Pulmonary artery endothelial cell (primary cell): ENCODE measurements at regions not wholly inside any gene's neighbourhood (a gene's known extent, or its start where the extent isn't known, plus 50 kb on each side); places are given as distances from the start of the nearest gene placed in this dataset.

ENCODE experiments used
- DNase-seq: peaks from one replicate; pipeline ENCODE4 v3.0.0-alpha.2; 2011; ENCODE audit warnings: low read depth, low spot score

DNA sequence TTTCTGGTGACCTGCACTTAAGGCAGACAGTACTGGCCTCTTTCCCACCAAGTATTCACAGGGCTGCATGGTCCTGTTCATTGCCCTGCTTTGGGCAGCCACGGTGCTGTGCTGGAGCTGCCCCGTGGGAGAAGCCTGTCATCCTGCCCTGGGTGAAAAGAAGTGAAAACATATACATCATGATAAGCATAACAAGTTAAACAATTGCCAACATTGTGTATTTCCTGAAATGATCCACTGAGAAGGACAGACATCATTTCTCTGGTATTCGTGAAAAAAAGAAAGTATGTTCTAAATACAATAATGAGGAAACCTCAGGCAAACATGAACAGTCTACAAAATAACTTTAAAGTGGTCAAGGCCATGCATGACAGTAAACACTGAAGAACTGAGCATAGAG lies 393.1 kb downstream of the TMEM135 start:
- DNase-seq = peak; percentile 17

DNA sequence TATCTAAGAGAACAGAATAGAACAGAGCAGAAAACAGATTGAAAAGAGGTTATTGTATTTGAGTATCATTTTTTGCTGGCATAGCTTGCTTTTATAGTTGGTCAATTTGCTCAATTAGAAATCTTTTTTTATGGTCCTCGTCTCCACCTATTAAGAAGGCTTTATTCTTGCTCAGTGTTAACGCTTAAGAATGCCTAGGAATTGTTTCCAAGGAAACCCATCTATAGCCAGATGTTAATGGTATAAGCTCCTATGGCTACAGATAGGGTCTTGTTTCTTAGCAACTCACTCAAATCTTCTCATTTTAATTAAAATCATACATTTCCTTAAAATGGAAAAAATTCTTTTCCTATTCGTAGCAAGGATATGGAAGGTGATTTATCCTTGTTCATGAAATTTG lies 392.3 kb downstream of the TMEM135 start:
- DNase-seq = no peak

DNA sequence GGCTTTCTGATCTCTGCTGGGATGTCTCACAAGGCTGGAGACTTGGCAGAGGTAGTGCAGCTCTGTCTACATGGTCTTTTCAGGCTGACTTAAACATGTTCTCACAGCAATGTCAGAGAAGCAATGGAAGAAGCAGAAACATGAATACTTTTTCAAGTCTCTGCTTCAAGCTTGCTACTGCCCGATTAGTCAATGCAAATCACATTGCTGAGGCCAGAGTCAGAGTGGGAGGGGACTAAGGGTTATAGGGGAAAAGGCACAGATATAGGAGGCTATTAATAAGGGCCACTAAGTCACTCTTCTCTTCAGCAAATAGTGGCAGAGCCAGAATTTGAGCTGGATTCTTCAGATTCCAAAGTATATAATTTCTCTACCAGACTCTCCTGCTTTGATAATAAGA lies 390.5 kb downstream of the TMEM135 start:
- no peak for DNase-seq

DNA sequence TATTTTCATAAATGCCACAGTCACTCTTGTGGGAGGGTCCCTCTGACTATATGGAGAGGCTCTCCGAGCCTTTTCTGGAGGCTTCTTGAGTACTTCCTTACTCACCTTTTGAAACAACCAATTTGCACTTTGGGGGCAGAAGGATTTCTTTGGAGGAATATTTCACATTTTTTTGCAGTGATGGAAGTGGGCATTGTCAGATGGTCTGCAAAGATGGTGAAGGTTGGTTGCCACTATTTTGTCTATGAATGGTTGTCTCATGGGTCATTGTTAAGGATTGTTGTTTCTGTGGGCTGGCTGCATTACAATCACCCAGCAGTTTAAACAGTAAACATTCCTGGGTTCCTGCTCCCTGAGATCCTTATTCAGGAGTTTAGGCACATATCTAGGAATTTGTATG lies 388.2 kb downstream of the TMEM135 start:
- no peak for DNase-seq

DNA sequence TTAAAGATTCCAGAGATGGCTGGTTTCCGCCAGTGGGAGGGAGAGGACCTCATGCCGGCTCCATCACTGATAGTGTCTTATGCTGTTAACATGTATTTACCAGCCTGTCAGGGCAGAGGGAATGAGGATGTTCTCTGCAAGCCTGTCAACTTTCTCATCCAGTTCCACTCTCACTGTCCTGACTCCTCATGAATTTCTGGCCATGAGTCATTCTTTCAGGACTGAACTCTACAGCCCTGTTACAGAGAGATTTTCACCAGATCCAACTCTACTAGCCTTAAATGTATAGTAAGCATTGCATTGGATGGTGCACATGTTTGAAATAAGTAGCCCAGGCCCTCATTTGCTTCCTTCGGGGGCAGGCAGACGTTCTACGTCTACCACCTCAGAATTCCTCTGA lies 387.7 kb downstream of the TMEM135 start:
- DNase-seq = no peak

DNA sequence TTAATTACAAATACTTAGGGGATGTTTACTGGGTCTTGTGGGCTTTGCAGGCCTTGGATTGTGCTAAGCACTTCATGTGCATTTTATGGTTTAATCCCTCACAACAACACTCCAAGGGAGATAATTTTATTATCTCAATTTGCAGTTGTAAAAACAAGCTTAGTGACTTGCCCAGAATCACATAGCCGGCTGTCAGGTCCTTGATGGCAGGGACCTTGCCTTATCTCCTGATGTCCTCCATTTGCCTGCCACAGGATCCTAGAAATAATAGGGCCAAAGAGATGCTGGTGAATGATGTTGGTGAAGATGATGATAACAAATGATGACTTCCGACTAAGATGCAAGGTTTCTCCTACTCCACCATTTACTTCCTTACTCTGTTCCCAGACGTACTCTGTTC lies 385.4 kb downstream of the TMEM135 start:
- no peak for DNase-seq

DNA sequence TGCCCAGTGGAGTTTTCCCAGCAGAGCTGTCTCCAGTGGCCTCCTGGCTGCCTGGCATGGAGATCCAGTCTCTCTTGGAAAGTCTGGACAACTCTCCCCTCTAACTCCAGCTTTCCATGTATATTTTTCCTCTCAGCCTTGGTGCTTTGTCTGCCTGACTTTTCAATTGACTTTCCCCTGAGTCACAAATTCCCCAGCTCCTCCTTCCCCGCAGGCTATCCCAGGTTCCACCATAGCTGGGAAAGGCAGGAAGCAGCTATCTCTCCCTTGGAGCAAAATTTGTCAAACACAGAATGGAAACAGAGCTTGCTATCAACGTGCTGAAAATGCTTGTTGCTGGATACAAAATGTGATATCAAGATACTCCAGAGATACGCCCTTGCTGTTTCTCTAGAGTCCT lies 384.8 kb downstream of the TMEM135 start:
- no peak for DNase-seq

DNA sequence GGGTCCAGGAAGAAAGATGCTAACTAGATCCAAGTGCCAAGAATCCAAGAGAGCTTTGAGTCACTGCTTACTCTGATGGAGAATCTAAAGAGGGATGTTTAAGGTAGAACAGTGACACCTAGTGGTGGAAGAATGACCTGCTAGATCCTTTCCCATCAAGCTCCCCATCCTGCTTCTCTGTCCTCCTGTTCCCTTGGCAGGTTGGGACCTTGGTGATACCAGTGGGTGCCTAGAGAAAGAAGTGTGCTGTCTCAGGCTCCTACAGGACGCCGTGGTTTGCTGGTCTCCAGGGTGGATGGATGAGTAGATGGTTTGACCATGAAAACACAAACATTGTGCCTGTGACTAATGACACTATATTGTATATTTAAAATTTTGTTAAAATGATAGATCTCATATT lies 383.7 kb downstream of the TMEM135 start:
- peak; percentile 71 for DNase-seq

DNA sequence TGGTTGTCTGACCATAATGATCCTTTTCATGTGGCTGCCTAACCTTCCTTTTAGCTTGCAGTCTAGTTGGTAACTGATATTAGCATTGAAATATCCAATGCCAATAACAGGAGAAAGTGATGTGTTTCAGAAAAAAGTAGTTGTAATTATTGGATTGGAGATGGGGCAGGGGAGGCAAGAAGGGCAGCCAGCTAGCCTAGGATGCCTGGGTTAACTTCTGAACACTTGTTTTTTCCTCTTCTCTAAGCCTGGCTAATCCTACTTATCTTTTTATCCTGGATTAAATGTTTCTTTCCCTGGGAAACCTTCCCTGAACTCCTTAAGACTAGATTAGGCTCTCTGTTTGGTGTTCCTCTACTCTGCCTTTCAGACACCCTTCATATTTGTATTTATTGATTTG lies 380.2 kb downstream of the TMEM135 start:
- DNase-seq = no peak

DNA sequence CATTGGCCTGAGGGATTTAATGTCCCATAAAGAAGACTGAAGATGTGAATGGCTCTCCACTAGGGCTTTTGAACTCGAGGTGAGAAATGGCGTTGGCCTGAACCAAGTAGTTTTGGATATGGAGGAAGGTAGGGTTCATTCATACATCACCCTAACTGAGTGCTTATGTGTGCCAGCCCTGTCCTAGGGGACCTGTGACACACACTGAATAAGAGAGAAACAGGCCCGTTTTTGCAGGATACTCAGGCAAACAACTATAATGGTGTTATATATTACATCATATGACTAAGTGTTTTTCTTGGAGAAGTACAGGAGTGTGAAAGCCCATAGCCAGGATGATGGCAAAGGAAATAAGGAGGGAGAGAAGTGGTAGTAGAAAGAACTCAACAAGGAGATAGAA lies 368.1 kb downstream of the TMEM135 start:
- DNase-seq = no peak

DNA sequence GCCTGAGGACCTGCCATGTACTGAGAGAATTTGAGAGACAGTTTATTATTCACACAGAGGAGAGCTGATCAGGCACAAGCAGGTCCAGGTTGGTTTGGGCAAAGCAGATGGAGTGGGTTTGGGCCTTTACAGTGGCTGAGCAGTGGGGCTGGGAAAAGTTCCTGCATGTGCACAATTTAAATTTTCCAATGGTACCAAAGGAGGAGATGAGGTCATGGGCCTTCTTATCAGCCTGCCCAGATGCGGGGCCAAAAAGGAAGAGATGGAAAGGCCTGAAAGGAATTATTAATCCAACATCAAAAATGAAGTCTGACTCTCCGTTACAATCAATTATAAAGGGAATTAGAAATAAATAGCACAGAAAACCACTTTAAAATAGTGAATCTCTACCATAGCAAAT lies 367.6 kb downstream of the TMEM135 start:
- DNase-seq = no peak

DNA sequence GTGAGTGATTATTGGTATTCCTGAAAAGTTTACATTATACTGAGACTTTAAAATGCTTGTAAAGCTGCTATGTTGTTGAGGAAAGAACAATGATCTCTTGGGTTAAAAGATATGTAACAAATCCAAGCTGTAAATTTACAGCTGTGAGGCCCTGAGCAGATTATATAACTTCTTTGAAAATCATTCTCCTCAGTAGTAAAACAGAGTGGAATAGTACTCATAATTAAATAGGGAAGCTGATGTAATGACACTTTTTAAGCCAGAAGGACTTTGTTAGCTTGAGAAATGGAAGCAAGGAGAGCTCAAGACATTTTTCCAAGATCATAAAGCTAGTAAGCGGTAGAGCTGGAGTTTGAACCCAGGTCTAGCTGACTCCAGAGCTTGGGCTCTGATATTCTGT lies 363.9 kb downstream of the TMEM135 start:
- DNase-seq = no peak

DNA sequence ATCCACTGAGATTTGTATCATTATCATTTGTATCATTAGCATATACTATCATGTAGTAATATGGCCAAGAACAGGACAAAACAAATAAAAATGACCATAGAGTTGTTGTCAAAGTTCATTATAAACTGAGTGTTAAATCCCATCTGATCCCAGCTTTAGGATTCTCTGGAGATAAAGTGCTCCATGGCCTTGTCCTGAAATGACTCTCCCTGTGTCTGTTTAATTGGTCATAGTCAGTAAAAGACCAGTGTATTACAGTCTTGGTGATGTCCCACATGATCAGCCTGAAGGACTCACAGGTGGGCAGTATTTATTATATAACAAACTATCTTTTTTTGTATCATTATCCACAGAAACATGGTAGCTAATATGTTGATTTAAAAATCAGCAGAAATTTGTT lies 361.6 kb downstream of the TMEM135 start:
- DNase-seq = no peak

DNA sequence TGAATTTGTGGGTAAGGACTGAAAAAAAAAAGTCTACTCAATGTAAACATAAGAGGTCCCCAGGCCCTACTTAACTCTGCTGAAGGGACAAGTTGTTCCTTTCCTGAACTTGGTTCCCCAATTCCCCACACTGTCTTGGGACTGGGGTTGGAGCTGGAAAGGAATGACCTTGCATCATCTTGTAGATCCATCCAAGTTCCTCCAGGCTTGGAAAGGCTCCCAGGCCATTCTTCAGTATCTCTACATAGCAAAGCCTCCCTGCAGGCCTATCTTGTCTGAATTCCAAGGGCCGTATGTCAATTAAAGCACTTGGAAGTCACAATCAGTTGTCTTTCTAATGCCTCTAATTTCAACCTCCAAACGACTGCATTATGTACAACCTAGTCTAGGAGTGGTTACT lies 361.2 kb downstream of the TMEM135 start:
- no peak for DNase-seq

DNA sequence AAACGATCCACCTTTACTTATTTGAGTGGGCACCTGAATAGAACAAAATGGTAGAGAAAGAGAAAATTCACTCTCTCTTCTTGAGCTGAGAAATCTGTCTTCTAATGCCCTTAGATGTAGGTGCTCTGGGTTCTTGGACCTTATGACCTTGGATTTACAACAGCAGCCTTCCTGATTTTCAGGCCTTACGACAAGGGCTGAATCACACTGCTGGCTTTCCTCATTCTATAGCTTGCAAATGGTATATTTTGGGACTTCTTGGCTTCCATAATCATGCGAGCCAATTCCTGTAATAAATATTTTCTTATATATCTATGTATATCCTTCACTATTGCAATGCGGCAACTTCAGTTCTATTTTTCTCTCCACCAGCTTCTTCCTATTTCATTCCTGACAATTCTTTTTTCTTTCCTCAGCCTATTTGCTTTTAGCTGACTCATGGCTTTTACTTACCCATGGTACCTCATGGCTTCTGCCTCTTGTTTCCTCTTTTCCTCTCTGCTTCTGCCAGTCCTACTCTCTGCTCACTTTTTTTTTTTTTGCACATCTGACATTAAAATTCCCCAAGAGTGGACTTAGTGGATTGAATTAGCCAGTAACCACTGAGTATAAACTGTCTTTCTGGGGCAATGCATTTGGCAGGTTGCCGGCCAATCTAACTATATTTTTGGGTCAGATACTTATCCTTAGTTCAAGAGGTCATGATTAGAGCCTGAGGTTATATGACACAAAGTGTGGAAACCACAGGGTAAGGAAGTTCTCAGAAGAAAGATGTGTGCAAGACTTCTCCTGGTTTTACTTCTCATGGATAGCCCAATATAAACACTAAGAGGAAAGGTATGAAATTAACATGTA lies 359.5 kb downstream of the TMEM135 start:
- no peak for DNase-seq

DNA sequence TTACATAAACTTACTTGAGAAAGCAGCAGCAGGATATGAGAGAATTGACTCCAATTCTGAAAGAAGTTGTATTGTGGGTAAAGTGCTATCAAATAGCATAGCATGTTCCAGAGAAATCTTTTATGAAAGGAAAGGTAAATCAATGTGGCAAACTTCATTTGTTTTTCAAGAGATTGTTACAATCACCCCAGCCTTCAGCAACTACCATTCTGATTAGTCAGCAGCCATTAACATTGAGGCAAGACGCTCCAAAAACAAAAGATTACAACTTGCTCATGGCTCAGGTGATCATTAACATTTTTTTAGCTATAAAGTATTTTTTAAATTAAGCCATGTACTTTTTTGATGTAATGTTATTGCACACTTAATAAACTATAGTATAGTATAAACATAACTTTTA lies 357.2 kb downstream of the TMEM135 start:
- no peak for DNase-seq

DNA sequence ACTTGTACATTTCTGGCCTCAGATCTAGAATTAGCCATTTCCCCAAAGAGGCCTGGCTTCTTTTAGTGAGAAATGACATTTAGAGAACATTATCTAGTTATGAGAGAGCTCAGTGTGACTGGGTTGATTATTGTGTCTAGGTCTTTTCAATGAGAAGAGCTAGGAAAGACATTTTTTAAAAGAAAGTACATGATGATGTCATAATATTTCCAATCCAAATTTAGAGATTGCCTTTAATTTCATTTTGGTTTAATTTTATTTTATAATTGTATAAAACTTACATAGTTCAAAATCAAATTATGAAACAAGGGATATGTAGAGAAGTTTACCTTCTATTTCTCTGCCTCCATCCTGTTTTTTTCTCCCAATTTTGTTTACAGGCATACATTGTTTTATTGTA lies 354.9 kb downstream of the TMEM135 start:
- DNase-seq = no peak

DNA sequence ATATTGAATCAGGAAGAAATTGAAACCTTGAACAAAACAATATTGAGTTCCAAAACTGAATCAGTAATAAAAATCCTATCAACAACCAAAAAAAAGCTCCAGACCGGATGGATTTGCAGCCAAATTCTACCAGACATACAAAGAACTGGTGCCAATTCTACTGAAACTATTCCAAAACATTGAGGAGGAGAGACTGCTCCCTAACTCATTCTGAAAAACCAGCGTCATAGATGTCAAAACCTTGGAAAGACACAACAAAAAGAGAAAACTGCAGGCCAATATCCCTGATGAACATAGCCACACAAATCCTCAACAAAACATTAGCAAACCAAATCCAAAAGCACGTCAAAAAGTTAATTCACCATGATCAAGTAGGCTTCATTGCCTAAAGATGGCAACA lies 353.8 kb downstream of the TMEM135 start:
- DNase-seq = no peak

DNA sequence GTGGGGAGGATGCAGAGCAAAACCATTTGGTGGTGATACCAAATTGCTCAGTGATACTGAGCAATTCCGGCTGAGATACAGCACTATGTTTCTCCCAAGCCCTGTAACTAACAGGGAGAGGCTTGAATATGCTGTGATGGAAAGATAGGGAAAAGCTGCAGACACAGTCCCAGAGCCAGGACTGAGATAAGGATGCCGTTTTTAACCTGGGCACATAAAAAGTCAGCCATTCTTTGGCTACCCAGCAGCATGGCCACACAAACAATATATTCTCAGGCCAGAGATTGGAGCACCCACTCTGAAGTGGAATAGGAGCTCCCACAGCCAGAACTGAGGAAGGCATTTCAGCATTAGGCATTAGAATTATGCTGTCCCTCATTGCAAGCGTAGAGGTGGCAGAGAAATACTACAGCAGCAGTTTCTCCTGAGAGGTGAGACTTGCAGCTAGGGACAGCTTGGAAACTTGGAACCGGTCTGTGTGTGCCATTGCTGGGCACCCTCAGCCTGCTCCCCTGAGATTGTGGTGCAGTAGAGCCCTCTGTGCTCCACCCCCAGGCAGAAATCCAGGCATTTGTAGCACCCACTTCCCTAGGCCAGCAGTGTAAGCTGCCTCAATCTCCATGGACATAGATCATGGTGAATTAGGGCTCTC lies 346.5 kb downstream of the TMEM135 start:
- no peak for DNase-seq

DNA sequence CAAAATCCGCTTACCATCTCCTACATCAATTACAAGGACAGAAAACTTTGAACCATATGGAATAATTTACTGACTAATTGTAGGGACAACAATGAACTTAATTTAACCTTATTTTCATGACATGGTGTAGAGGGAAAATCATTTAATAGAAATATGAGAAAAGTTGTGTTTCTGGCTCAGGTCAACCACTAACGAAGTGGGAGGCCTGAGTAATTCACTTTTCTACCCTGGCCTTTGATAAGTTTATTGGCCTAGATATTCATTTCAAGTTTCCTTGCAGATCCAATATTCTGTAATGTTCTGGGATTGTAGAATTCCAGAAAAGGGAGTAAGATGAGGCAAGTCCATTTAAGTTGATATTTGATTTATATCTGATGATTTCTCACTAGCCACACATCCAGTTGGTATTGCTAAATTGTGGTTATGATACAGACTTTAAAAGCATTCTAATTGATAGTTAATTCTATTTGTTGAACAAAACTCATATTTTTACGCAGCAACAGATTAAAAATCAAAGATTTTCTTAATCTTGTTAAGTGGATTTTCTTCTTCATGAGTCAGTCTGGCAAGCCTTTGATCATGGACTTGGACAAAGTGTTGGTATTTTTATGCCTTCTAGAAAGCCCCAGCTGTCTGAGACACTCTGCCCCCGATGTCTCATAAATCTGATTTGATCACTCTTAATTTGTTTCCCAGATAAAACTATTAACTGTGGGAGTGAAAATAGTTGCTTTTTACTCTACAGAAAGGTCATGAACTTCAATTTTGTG lies 336.5 kb downstream of the TMEM135 start:
- no peak for DNase-seq
